ENCODE measurements at regions not wholly inside any gene's neighbourhood (a gene's known extent, or its start where the extent isn't known, plus 50 kb on each side); places are given as distances from the start of the nearest gene placed in this dataset.

GRCh38 chr3:152646004-152646403 lies 188.9 kb upstream of the P2RY1 start:
- POLR2A ChIA-PET, result no interaction called here

More at GRCh38 chr3:152646004-152646403, 188.9 kb upstream of the P2RY1 start:
- CTCF ChIA-PET, result no interaction called here
- H3K9ac ChIP-seq (replicated peaks; ENCODE audit: extremely low read depth, insufficient read depth, low read length), result no peak overlapping the region
- BruUV-seq (replicated peaks), result no TSS peak
- no peak overlapping the region for H3K27ac ChIP-seq (ENCODE audit: insufficient read depth, low read depth, low read length)
- H3K4me3 ChIP-seq (replicated peaks in 1 of 3; ENCODE audit: insufficient read depth in 1 of 3, low read depth in 1 of 3, low read length in 3 of 3), result no peak overlapping the region
- dilution Hi-C loops (cut with MboI; ENCODE audit: extremely low pct_ligation_motif_present, low sequenced_read_pairs), result no loop called here
- no peaks in the 10 kb centered on the region for H4K20me1 ChIP-seq (replicated peaks; ENCODE audit: control insufficient read depth, extremely low read depth, insufficient read depth, low read length)
- H3K36me3 ChIP-seq (ENCODE audit: control insufficient read depth in 2 of 2, extremely low read depth in 1 of 2, insufficient read depth in 2 of 2, low read length in 2 of 2), result no peaks in the 10 kb centered on the region
- no peak overlapping the region for H3K4me2 ChIP-seq (ENCODE audit: insufficient read depth, low read length)
- no peaks in the 10 kb centered on the region for H3K27me3 ChIP-seq (ENCODE audit: control insufficient read depth in 2 of 2, insufficient read depth in 2 of 2, low read length in 2 of 2)
- intact Hi-C loops (cut with micrococcal nuclease), result no loop called here
- H3K4me1 ChIP-seq (ENCODE audit: control insufficient read depth, extremely low read depth, insufficient read depth, low read length), result no peaks in the 10 kb centered on the region
- DNase-seq (ENCODE audit: low read depth, low spot score) (no peak), FAIRE-seq (no peak)
- H3K9me1 ChIP-seq (replicated peaks; ENCODE audit: control insufficient read depth, extremely low read depth, insufficient read depth, low read length), result no peaks in the 10 kb centered on the region
- no peak overlapping the region for H2AFZ ChIP-seq (ENCODE audit: low read depth, low read length)
- H3K9me3 ChIP-seq (replicated peaks; ENCODE audit: control insufficient read depth, insufficient read depth, low read length), result no peaks in the 10 kb centered on the region
- no peaks in the 10 kb centered on the region for H3K79me2 ChIP-seq (ENCODE audit: control insufficient read depth, insufficient read depth, low read length)
- TF ChIP-seq POLR2A (IDR thresholded peaks at IDR 0.05; ENCODE audit: low read depth, low read length) (no peak), EZH2 (IDR thresholded peaks at IDR 0.05; ENCODE audit: borderline replicate concordance, low read depth, low read length, severe bottlenecking) (no peak), MYC (IDR thresholded peaks at IDR 0.05; ENCODE audit: low read depth, low read length) (no peak), JUN (IDR thresholded peaks at IDR 0.05; ENCODE audit: borderline replicate concordance, insufficient read depth, insufficient read length, low read depth) (no peak), GATA2 (IDR thresholded peaks at IDR 0.05; ENCODE audit: insufficient read depth, insufficient read length, low read depth, low read length) (no peak), POLR2AphosphoS5 (IDR thresholded peaks at IDR 0.05; ENCODE audit: insufficient read depth, low read depth, low read length) (no peak), MAX (IDR thresholded peaks at IDR 0.05; ENCODE audit: insufficient read depth, insufficient read length) (no peak), FOS (IDR thresholded peaks at IDR 0.05; ENCODE audit: borderline replicate concordance, insufficient read depth, low read length) (no peak), CTCF (IDR thresholded peaks at IDR 0.05; ENCODE audit: extremely low read depth in 1 of 2, insufficient read depth in 1 of 2, low read depth in 1 of 2, low read length in 2 of 2) (no peak)

Data from endothelial cell of umbilical vein (primary cell).